PC-3 (cell line): ENCODE measurements at regions not wholly inside any gene's neighbourhood (a gene's known extent, or its start where the extent isn't known, plus 50 kb on each side); places are given as distances from the start of the nearest gene placed in this dataset.

Experiments used
- ATAC-seq: fragments of 200-7000 bp; cut with Tn5 transposase; 2 replicates; pipeline ENCODE4 v1.9.1; 2020; ENCODE audit warnings: mild to moderate bottlenecking, moderate library complexity
- BruUV-seq: library from RNA; stranded (reverse); fragments of 400-500 nt; replicated peaks from 2 replicates; lab custom pipeline; 2021; lab: Mats Ljungman, UMichigan
- CTCF ChIA-PET: fragments of 300-600 bp; sonication (Branson Sonifier 250); formaldehyde crosslinking; loops from one replicate; lab custom pipeline; 2022; ENCODE audit warnings: antibody characterized with exemption; lab: Charles Lee
- POLR2A ChIA-PET: fragments of 300-600 bp; sonication (Branson Sonifier 250); formaldehyde crosslinking; loops from one replicate; lab custom pipeline; 2022; ENCODE audit warnings: antibody characterized with exemption; ENCODE audit not compliant: unreplicated experiment; lab: Charles Lee
- DNase-seq: peaks from one replicate; pipeline ENCODE4 v3.0.0-alpha.2; 2015
- H2AFZ ChIP-seq: fragments of 300-600 bp; sonication (generic); 2 replicates; pipeline ENCODE4 v1.6.0; 2016; ENCODE audit warnings: antibody characterized with exemption, low read length
- H3F3A ChIP-seq: fragments of 300-600 bp; sonication (generic); one replicate; pipeline ENCODE4 v1.6.0; 2017; ENCODE audit warnings: antibody characterized with exemption, low read length, control low read depth, mild to moderate bottlenecking; ENCODE audit not compliant: unreplicated experiment
- H3K27ac ChIP-seq: fragments of 300-600 bp; sonication (generic); 2 replicates; pipeline ENCODE4 v1.5.1; 2016; ENCODE audit warnings: mild to moderate bottlenecking, low read length
- H3K27me3 ChIP-seq: fragments of 300-600 bp; sonication (generic); 2 replicates; pipeline ENCODE4 v1.6.1; 2016; ENCODE audit warnings: low read length, mixed read lengths
- H3K36me3 ChIP-seq: fragments of 300-600 bp; sonication (generic); 2 replicates; pipeline ENCODE4 v1.6.1; 2016; ENCODE audit warnings: low read depth, mixed run types, low read length, mixed read lengths
- H3K4me1 ChIP-seq: fragments of 300-600 bp; sonication (generic); 2 replicates; pipeline ENCODE4 v1.5.1; 2016; ENCODE audit warnings: low read length; ENCODE audit not compliant: insufficient read depth
- H3K4me2 ChIP-seq: fragments of 300-600 bp; sonication (generic); 2 replicates; pipeline ENCODE4 v1.6.0; 2016; ENCODE audit warnings: low read length
- H3K4me3 ChIP-seq: fragments of 300-600 bp; sonication (generic); 2 replicates; pipeline ENCODE4 v1.5.1; 2016; ENCODE audit warnings: mild to moderate bottlenecking, low read length, mixed read lengths
- H3K79me2 ChIP-seq: fragments of 300-600 bp; sonication (generic); 2 replicates; pipeline ENCODE4 v1.6.1; 2017; ENCODE audit warnings: low read length, mixed read lengths
- H3K9ac ChIP-seq: fragments of 300-600 bp; sonication (generic); 2 replicates; pipeline ENCODE4 v1.6.0; 2016; ENCODE audit warnings: mild to moderate bottlenecking, low read length
- H3K9me2 ChIP-seq: fragments of 300-600 bp; sonication (generic); replicated peaks from 2 replicates; pipeline ENCODE4 v1.6.1; 2016; ENCODE audit warnings: mixed run types, low read length, mixed read lengths
- H3K9me3 ChIP-seq: fragments of 300-600 bp; sonication (generic); 2 replicates; pipeline ENCODE4 v1.6.1; 2016; ENCODE audit warnings: low read length, mixed read lengths
- H4K20me1 ChIP-seq: fragments of 300-600 bp; sonication (generic); 2 replicates; pipeline ENCODE4 v1.6.1; 2016; ENCODE audit warnings: low read length, mixed read lengths
- CTCF ChIP-seq: fragments of 300-600 bp; sonication (generic); conservative IDR thresholded peaks from 2 replicates; pipeline ENCODE4 v1.5.1; 2017; ENCODE audit warnings: antibody characterized with exemption, low read depth, mild to moderate bottlenecking, low read length
- EZH2 ChIP-seq: fragments of 300-600 bp; sonication (generic); IDR thresholded peaks from one replicate; pipeline ENCODE4 v1.6.1; 2017; ENCODE audit warnings: antibody characterized with exemption, mild to moderate bottlenecking, low read length; ENCODE audit not compliant: unreplicated experiment
- EZH2phosphoT487 ChIP-seq: fragments of 300-600 bp; sonication (generic); IDR thresholded peaks from 2 replicates; pipeline ENCODE4 v1.6.1; 2018; ENCODE audit warnings: mild to moderate bottlenecking, antibody characterized with exemption, low read length, borderline replicate concordance
- intact Hi-C: fragments of 100-400 bp; cut with micrococcal nuclease; formaldehyde crosslinking; loops from 2 replicates; pipeline ENCODE4 v1.9.0; 2023

- Histone ChIP-seq H3K36me3 (no peaks in the 10 kb centered on the region), H3K27ac (no peak overlapping the region), H3K4me2 (no peak overlapping the region), H3F3A (no peaks in the 10 kb centered on the region), H3K9me3 (no peaks in the 10 kb centered on the region), H3K79me2 (no peaks in the 10 kb centered on the region), H3K9ac (no peak overlapping the region), H3K4me3 (no peak overlapping the region), H2AFZ (no peak overlapping the region), H4K20me1 (no peaks in the 10 kb centered on the region), H3K9me2 (no peaks in the 10 kb centered on the region), H3K4me1 (no peaks in the 10 kb centered on the region), H3K27me3 (no peaks in the 10 kb centered on the region)
- CTCF ChIA-PET = no interaction called here
- intact Hi-C loops = no loop called here
- POLR2A ChIA-PET = no interaction called here
- TF ChIP-seq CTCF = no peak
- TF ChIP-seq EZH2phosphoT487 = no peak
- no peak for TF ChIP-seq EZH2
- no peak for DNase-seq
- ATAC-seq = no peak
- no TSS peak for BruUV-seq
Observed at GRCh38 chr3:175902226-175902625, 1043.1 kb downstream of the NAALADL2 start.

GRCh38 chr3:175898194-175898593, 1039.1 kb downstream of the NAALADL2 start:
- Histone ChIP-seq H3K79me2 (no peaks in the 10 kb centered on the region), H3K27ac (no peak overlapping the region), H2AFZ (no peak overlapping the region), H3K9ac (no peak overlapping the region), H3K4me3 (no peak overlapping the region), H3F3A (no peaks in the 10 kb centered on the region), H3K9me3 (no peaks in the 10 kb centered on the region), H3K9me2 (no peaks in the 10 kb centered on the region), H3K4me1 (no peaks in the 10 kb centered on the region), H3K27me3 (no peaks in the 10 kb centered on the region), H4K20me1 (no peaks in the 10 kb centered on the region), H3K4me2 (no peak overlapping the region), H3K36me3 (no peaks in the 10 kb centered on the region)
- intact Hi-C loops = no loop called here
- POLR2A ChIA-PET = no interaction called here
- ATAC-seq = no peak
- BruUV-seq = no TSS peak
- TF ChIP-seq EZH2phosphoT487 (no peak), CTCF (no peak), EZH2 (no peak)
- DNase-seq = no peak
- CTCF ChIA-PET = no interaction called here

DNA sequence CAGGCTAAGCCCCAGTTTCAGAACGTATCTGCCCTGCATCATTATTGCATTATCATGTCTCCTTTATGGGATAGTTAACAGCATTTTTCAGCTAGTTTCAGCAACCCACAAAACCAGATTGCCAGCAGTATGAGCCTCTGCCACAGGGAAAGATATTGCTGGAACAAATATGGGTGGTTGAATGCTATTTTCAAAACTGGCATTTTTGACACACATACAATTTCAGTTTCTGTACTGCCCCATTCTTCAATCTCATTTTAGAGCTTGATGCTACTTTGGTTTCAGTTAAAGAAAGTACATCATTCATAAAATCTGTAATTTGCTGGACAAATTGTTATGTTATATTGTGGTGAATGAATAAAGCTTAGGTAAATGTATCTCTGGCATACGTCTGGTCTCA, 1037.5 kb downstream of the NAALADL2 start:
- TF ChIP-seq EZH2 = no peak
- TF ChIP-seq CTCF = no peak
- TF ChIP-seq EZH2phosphoT487 = no peak
- Histone ChIP-seq H3K9me3 (no peaks in the 10 kb centered on the region), H3K9ac (no peak overlapping the region)

More for the DNA sequence above, 1037.5 kb downstream of the NAALADL2 start:
- Histone ChIP-seq H3F3A (no peaks in the 10 kb centered on the region), H3K4me2 (no peak overlapping the region), H3K36me3 (no peaks in the 10 kb centered on the region), H3K79me2 (no peaks in the 10 kb centered on the region), H2AFZ (no peak overlapping the region), H3K4me3 (no peak overlapping the region), H3K4me1 (no peaks in the 10 kb centered on the region), H3K27me3 (no peaks in the 10 kb centered on the region), H3K9me2 (no peaks in the 10 kb centered on the region), H3K27ac (no peak overlapping the region), H4K20me1 (no peaks in the 10 kb centered on the region)
- BruUV-seq = no TSS peak
- intact Hi-C loops = no loop called here
- ChIA-PET CTCF (no interaction called here), POLR2A (no interaction called here)
- DNase-seq (no peak), ATAC-seq (no peak)
